HepG2 (cell line): ENCODE measurements at regions not wholly inside any gene's neighbourhood (a gene's known extent, or its start where the extent isn't known, plus 50 kb on each side); places are given as distances from the start of the nearest gene placed in this dataset.

Source experiments
- ATAC-seq: fragments of 200-7000 bp; cut with Tn5 transposase; 3 replicates; pipeline ENCODE4 v1.9.1; 2020; ENCODE audit warnings: mild to moderate bottlenecking, moderate library complexity
- BruUV-seq: library from RNA; stranded (reverse); fragments of 400-500 nt; replicated peaks from 2 replicates; lab custom pipeline; 2021; lab: Mats Ljungman, UMichigan
- CTCF ChIA-PET: fragments of 300-600 bp; formaldehyde crosslinking; extraction: SDS; loops from one replicate; lab custom pipeline; 2021; ENCODE audit warnings: low total read pairs, inconsistent platforms, low intra/inter-chr PET ratio; lab: Yijun Ruan, JAX
- POLR2A ChIA-PET: fragments of 350-600 bp; sonication (Branson Sonifier 250); formaldehyde crosslinking; loops from one replicate; lab custom pipeline; 2020; ENCODE audit warnings: antibody characterized with exemption, inconsistent platforms; lab: Yijun Ruan, JAX
- DNase-seq: peaks from one replicate; pipeline ENCODE4 v3.0.0-alpha.2; 2015; ENCODE audit warnings: low spot score
- FAIRE-seq: peaks from 3 replicates; lab custom pipeline; 2011; peaks lifted over from hg19 to GRCh38; lab: Jason Lieb, UNC
- H2AFZ ChIP-seq: one replicate; pipeline ENCODE4 v1.6.1; 2011; ENCODE audit warnings: low read length, inconsistent platforms
- H3K27ac ChIP-seq: fragments of 300-600 bp; 3 replicates; pipeline ENCODE4 v1.8.0; 2011; ENCODE audit warnings: mixed run types, mild to moderate bottlenecking, mixed read lengths, low read length, inconsistent platforms; ENCODE audit not compliant: insufficient read depth; ENCODE audit errors: extremely low read length
- H3K27me3 ChIP-seq, 2 experiments: fragments of 200-600 bp in 1 of 2; 2 replicates in 1 of 2; 3 replicates in 1 of 2; pipeline versions ENCODE4 v1.6.0 to v1.8.0; 2011; ENCODE audit warnings: low read length in 2 of 2, mild to moderate bottlenecking in 2 of 2, moderate library complexity in 2 of 2, inconsistent platforms in 1 of 2; ENCODE audit not compliant: insufficient read depth in 2 of 2, control insufficient read depth in 1 of 2
- H3K36me3 ChIP-seq, 2 experiments: fragments of 200-600 bp in 1 of 2; replicated peaks in 1 of 2; 2 replicates in 1 of 2; 3 replicates in 1 of 2; pipeline versions ENCODE4 v1.5.1 to v1.8.0; 2011; ENCODE audit warnings: low read length in 2 of 2, inconsistent platforms in 1 of 2; ENCODE audit not compliant: insufficient read depth in 2 of 2, control insufficient read depth in 1 of 2
- H3K4me1 ChIP-seq: 2 replicates; pipeline ENCODE4 v1.5.1; 2012; ENCODE audit warnings: low read length, inconsistent platforms; ENCODE audit not compliant: insufficient read depth
- H3K4me2 ChIP-seq: 2 replicates; pipeline ENCODE4 v1.6.0; 2011; ENCODE audit warnings: low read depth, low read length, inconsistent platforms
- H3K4me3 ChIP-seq, 3 experiments: fragments of 200-600 bp in 1 of 3; sonication (generic), shearing (Covaris generic) in 1 of 3; replicated peaks in 1 of 3; 2 replicates each; pipeline ENCODE4 v1.5.1; 2011 to 2016; ENCODE audit warnings: low read length in 3 of 3, inconsistent platforms in 2 of 3, low read depth in 2 of 3, mild to moderate bottlenecking in 2 of 3, control low read depth in 1 of 3, mixed read lengths in 1 of 3; ENCODE audit not compliant: insufficient read depth in 1 of 3
- H3K79me2 ChIP-seq: one replicate; pipeline ENCODE4 v1.6.1; 2011; ENCODE audit warnings: low read length, inconsistent platforms; ENCODE audit not compliant: insufficient read depth
- H3K9ac ChIP-seq: 2 replicates; pipeline ENCODE4 v1.6.0; 2011; ENCODE audit warnings: mild to moderate bottlenecking, low read depth, low read length, inconsistent platforms; ENCODE audit not compliant: insufficient read depth
- H3K9me3 ChIP-seq: 2 replicates; pipeline ENCODE4 v1.5.1; 2012; ENCODE audit warnings: mild to moderate bottlenecking, low read length
- H4K20me1 ChIP-seq: 2 replicates; pipeline ENCODE4 v1.6.0; 2011; ENCODE audit warnings: inconsistent platforms, mild to moderate bottlenecking, low read length, moderate library complexity; ENCODE audit not compliant: insufficient read depth
- ARHGAP35 ChIP-seq: sonication (generic); formaldehyde crosslinking; IDR thresholded peaks from 2 replicates; pipeline ENCODE4 v1.9.0; 2022; ENCODE audit warnings: mild to moderate bottlenecking, inconsistent platforms, moderate library complexity, missing genetic modification reagents, borderline replicate concordance
- HMG20B ChIP-seq: conservative IDR thresholded peaks from 2 replicates; pipeline ENCODE4 v1.6.1; 2016; ENCODE audit warnings: missing genetic modification reagents, missing compliant biosample characterization
- JUNB ChIP-seq: sonication (generic); formaldehyde crosslinking; IDR thresholded peaks from 2 replicates; pipeline ENCODE4 v1.8.0; 2022; ENCODE audit warnings: missing genetic modification reagents, mild to moderate bottlenecking, borderline replicate concordance
- NCOA1 ChIP-seq: sonication (generic); formaldehyde crosslinking; IDR thresholded peaks from 2 replicates; pipeline ENCODE4 v1.9.0; 2021; ENCODE audit warnings: missing genetic modification reagents
- XRCC5 ChIP-seq: fragments of 200-400 bp; formaldehyde crosslinking; optimal IDR thresholded peaks from 2 replicates; pipeline ENCODE3; 2017; ENCODE audit warnings: mild to moderate bottlenecking, low read length
- ZNF451 ChIP-seq: sonication (generic); formaldehyde crosslinking; IDR thresholded peaks from 2 replicates; pipeline ENCODE4 v1.5.0; 2020; ENCODE audit warnings: mild to moderate bottlenecking, missing genetic modification reagents
- ZNF607 ChIP-seq: sonication (generic); formaldehyde crosslinking; IDR thresholded peaks from 2 replicates; pipeline ENCODE4 v1.5.1; 2020; ENCODE audit warnings: missing genetic modification reagents, mild to moderate bottlenecking, borderline replicate concordance
- ZNF775 ChIP-seq: sonication (generic); formaldehyde crosslinking; IDR thresholded peaks from 2 replicates; pipeline ENCODE4 v1.4.0; 2020; ENCODE audit warnings: missing genetic modification reagents, mild to moderate bottlenecking, moderate library complexity, borderline replicate concordance
- WGBS: methylation state at CpG from one replicate; pipeline ENCODE4 v1.1.6; 2017; ENCODE audit warnings: low lambda C conversion rate; 5-methylcytosine and 5-hydroxymethylcytosine counted together
- in situ Hi-C: cut with HindIII; loops from 2 replicates; pipeline ENCODE4 v1.10.0; 2017; ENCODE audit warnings: low pct_unique_long_range_greater_than_20kb; ENCODE audit not compliant: extremely low pct_ligation_motif_present
- intact Hi-C: fragments of 100-400 bp; cut with micrococcal nuclease; formaldehyde crosslinking; loops from one replicate; pipeline ENCODE4 v1.10.0; 2022; ENCODE audit not compliant: unreplicated experiment
- TF ChIP-seq, protein P1 (sequence below): sonication (generic); formaldehyde crosslinking; IDR thresholded peaks from 2 replicates; pipeline ENCODE4 v1.4.0; 2020; ENCODE audit warnings: missing genetic modification reagents
- TF ChIP-seq, protein P2 (sequence below): sonication (generic); formaldehyde crosslinking; IDR thresholded peaks from 2 replicates; pipeline ENCODE4 v1.5.1; 2020; ENCODE audit warnings: missing genetic modification reagents, mild to moderate bottlenecking, borderline replicate concordance
- TF ChIP-seq, protein P3 (sequence below): sonication (generic); formaldehyde crosslinking; IDR thresholded peaks from 2 replicates; pipeline ENCODE4 v1.8.0; 2022; ENCODE audit warnings: mild to moderate bottlenecking, missing genetic modification reagents, moderate library complexity
- TF ChIP-seq, protein P4 (sequence below): sonication (generic); formaldehyde crosslinking; IDR thresholded peaks from 2 replicates; pipeline ENCODE4 v1.4.0; 2020; ENCODE audit warnings: missing genetic modification reagents, borderline replicate concordance

DNA sequence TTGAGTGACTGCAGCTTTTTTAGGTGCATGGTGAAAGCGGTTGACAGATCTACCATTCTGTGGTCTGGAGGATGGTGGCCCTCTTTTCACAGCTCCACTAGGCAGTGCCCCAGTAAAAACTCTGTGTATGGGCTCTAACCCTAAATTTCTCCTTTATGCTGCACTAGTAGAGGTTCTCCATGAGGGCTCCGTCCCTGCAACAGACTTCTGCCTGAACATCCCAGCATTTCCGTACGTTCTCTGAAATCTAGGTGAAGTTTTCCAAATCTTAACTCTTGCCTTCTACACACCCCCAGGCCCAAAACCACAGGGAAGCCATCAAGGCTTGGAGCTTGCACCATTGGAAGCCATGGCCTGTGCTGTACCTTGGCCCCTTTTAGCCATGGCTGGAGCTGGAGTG, 1898.1 kb upstream of the NUDT12 start (continued):
- TF ChIP-seq, protein P1, sequence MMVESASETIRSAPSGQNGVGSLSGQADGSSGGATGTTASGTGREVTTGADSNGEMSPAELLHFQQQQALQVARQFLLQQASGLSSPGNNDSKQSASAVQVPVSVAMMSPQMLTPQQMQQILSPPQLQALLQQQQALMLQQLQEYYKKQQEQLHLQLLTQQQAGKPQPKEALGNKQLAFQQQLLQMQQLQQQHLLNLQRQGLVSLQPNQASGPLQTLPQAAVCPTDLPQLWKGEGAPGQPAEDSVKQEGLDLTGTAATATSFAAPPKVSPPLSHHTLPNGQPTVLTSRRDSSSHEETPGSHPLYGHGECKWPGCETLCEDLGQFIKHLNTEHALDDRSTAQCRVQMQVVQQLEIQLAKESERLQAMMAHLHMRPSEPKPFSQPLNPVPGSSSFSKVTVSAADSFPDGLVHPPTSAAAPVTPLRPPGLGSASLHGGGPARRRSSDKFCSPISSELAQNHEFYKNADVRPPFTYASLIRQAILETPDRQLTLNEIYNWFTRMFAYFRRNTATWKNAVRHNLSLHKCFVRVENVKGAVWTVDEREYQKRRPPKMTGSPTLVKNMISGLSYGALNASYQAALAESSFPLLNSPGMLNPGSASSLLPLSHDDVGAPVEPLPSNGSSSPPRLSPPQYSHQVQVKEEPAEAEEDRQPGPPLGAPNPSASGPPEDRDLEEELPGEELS (CRISPR knock-in tag), result no peak
- TF ChIP-seq JUNB (CRISPR knock-in tag) (no peak), ZNF607 (no peak)
- TF ChIP-seq, protein P2, sequence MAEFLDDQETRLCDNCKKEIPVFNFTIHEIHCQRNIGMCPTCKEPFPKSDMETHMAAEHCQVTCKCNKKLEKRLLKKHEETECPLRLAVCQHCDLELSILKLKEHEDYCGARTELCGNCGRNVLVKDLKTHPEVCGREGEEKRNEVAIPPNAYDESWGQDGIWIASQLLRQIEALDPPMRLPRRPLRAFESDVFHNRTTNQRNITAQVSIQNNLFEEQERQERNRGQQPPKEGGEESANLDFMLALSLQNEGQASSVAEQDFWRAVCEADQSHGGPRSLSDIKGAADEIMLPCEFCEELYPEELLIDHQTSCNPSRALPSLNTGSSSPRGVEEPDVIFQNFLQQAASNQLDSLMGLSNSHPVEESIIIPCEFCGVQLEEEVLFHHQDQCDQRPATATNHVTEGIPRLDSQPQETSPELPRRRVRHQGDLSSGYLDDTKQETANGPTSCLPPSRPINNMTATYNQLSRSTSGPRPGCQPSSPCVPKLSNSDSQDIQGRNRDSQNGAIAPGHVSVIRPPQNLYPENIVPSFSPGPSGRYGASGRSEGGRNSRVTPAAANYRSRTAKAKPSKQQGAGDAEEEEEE, result no peak

DNA sequence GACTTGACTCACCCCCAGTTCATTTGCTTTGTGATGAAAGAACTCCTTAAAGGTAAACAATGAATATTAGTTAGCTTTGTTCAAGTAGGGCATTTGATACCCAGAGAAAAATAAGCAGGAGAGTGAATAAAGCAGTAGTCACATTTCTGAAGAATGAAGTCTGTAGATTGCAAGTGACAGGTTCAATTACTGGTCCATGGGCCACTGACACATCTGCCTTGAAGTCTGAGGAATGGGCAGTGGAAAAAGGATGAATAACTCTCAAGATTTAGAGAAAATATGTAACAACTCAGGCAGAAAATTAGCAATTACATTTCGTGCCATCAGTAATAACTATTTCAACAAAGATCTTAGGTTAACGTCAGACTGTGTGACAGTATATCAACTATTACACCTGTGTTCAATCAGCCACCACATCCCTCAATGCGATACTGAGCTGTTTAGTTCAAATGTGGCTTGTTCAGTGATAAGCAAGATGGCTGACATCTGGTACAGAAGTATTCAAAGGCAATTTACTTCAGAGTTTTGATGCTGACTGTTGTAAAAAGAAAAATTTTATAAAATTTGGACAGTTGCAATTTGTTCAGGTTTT, 1890.7 kb upstream of the NUDT12 start:
- intact Hi-C loops, result no loop called here
- POLR2A ChIA-PET, result no interaction called here
- no TSS peak for BruUV-seq
- TF ChIP-seq NCOA1 (CRISPR knock-in tag) (no peak), HMG20B (CRISPR knock-in tag) (no peak), ARHGAP35 (CRISPR knock-in tag) (no peak), ZNF775 (CRISPR knock-in tag) (no peak), ZNF451 (CRISPR knock-in tag) (no peak), XRCC5 (no peak)
- TF ChIP-seq, protein P3, sequence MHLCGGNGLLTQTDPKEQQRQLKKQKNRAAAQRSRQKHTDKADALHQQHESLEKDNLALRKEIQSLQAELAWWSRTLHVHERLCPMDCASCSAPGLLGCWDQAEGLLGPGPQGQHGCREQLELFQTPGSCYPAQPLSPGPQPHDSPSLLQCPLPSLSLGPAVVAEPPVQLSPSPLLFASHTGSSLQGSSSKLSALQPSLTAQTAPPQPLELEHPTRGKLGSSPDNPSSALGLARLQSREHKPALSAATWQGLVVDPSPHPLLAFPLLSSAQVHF (CRISPR knock-in tag), result no peak
- TF ChIP-seq, protein P4, sequence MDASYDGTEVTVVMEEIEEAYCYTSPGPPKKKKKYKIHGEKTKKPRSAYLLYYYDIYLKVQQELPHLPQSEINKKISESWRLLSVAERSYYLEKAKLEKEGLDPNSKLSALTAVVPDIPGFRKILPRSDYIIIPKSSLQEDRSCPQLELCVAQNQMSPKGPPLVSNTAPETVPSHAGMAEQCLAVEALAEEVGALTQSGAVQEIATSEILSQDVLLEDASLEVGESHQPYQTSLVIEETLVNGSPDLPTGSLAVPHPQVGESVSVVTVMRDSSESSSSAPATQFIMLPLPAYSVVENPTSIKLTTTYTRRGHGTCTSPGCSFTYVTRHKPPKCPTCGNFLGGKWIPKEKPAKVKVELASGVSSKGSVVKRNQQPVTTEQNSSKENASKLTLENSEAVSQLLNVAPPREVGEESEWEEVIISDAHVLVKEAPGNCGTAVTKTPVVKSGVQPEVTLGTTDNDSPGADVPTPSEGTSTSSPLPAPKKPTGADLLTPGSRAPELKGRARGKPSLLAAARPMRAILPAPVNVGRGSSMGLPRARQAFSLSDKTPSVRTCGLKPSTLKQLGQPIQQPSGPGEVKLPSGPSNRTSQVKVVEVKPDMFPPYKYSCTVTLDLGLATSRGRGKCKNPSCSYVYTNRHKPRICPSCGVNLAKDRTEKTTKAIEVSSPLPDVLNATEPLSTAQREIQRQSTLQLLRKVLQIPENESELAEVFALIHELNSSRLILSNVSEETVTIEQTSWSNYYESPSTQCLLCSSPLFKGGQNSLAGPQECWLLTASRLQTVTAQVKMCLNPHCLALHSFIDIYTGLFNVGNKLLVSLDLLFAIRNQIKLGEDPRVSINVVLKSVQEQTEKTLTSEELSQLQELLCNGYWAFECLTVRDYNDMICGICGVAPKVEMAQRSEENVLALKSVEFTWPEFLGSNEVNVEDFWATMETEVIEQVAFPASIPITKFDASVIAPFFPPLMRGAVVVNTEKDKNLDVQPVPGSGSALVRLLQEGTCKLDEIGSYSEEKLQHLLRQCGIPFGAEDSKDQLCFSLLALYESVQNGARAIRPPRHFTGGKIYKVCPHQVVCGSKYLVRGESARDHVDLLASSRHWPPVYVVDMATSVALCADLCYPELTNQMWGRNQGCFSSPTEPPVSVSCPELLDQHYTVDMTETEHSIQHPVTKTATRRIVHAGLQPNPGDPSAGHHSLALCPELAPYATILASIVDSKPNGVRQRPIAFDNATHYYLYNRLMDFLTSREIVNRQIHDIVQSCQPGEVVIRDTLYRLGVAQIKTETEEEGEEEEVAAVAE, result no peak

More for the DNA sequence above, 1890.7 kb upstream of the NUDT12 start:
- Histone ChIP-seq H2AFZ (no peak overlapping the region), H3K4me1 (no peaks in the 10 kb centered on the region), H3K9me3 (peaks cover 13% of the 10 kb centered on the region), H3K79me2 (no peaks in the 10 kb centered on the region), H3K4me3 (no peak overlapping the region), H3K4me2 (no peak overlapping the region), H3K36me3 (no peaks in the 10 kb centered on the region), H3K9ac (no peak overlapping the region), H4K20me1 (no peaks in the 10 kb centered on the region), H3K27me3 (no peaks in the 10 kb centered on the region), H3K27ac (no peak overlapping the region)
- WGBS, result 2% methylated on average over 3 of the region's 3 CpGs
- CTCF ChIA-PET, result no interaction called here
- no peak for FAIRE-seq
- DNase-seq, result no peak
- ATAC-seq, result no peak
- in situ Hi-C loops, result no loop called here
